ENCODE measurements at regions not wholly inside any gene's neighbourhood (a gene's known extent, or its start where the extent isn't known, plus 50 kb on each side); places are given as distances from the start of the nearest gene placed in this dataset. TPM values are rescaled to one million over a fixed set of nuclear protein-coding genes. Genes with fewer than 3 reads are reported as not detected.

DNA sequence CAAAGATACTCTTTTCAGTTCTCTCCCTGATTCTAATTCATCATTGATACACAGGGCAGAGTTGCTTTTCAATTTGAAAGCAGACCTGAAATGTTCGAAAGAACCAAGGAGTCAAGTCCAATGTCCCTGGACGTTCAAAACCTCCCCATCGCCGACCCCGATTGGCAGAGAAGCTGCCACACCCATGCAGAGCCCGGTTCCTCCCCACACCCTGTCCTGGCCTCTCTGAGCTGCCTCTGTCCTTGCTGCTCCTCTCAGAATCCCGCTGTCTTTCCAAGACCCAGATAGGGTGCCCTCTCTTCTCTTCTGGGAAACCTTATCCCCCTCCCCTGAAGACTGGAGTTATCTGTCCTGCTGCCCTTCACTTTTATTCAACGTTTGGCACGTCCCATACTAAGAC lies 52.3 kb upstream of the CITED2 start:
- Mint-ChIP-seq H3K4me1 (ENCODE audit: unreplicated experiment) (peaks cover 3% of the 10 kb centered on the region), H3K4me3 (ENCODE audit: unreplicated experiment) (no peak overlapping the region), H3K27me3 (ENCODE audit: unreplicated experiment) (no peaks in the 10 kb centered on the region), H3K27ac (ENCODE audit: unreplicated experiment) (no peak overlapping the region), H3K9me3 (ENCODE audit: unreplicated experiment) (no peaks in the 10 kb centered on the region), H3K36me3 (ENCODE audit: unreplicated experiment) (no peaks in the 10 kb centered on the region)
- TF ChIP-seq CTCF (IDR thresholded peaks at IDR 0.05) = no peak
- DNase-seq (ENCODE audit: extremely low spot score, unreplicated experiment) = no peak

DNA sequence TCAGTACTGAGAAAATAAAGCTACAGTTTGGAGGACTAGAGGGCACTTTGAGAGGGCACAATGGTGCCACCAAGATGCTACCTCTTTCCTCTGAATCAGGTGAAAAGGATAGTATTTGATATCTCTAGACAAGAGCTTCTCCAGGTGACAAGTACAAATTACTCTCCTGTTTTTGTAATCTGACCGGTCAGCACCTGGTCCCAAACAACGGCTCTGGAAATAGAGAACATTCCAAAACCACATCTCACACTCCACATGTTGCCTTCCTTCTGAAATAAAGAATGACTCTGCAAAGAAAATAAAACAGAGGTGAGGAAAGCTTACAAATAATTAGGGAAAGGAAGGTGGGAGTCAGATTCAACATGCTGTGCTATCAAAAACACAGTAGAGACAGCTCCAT lies 51.3 kb upstream of the CITED2 start:
- Mint-ChIP-seq H3K27me3 (ENCODE audit: unreplicated experiment) (no peaks in the 10 kb centered on the region), H3K9me3 (ENCODE audit: unreplicated experiment) (no peaks in the 10 kb centered on the region), H3K4me3 (ENCODE audit: unreplicated experiment) (no peak overlapping the region), H3K36me3 (ENCODE audit: unreplicated experiment) (no peaks in the 10 kb centered on the region), H3K27ac (ENCODE audit: unreplicated experiment) (no peak overlapping the region), H3K4me1 (ENCODE audit: unreplicated experiment) (peaks cover 10% of the 10 kb centered on the region)
- DNase-seq (ENCODE audit: extremely low spot score, unreplicated experiment) = no peak
- TF ChIP-seq CTCF (IDR thresholded peaks at IDR 0.05) = no peak

DNA sequence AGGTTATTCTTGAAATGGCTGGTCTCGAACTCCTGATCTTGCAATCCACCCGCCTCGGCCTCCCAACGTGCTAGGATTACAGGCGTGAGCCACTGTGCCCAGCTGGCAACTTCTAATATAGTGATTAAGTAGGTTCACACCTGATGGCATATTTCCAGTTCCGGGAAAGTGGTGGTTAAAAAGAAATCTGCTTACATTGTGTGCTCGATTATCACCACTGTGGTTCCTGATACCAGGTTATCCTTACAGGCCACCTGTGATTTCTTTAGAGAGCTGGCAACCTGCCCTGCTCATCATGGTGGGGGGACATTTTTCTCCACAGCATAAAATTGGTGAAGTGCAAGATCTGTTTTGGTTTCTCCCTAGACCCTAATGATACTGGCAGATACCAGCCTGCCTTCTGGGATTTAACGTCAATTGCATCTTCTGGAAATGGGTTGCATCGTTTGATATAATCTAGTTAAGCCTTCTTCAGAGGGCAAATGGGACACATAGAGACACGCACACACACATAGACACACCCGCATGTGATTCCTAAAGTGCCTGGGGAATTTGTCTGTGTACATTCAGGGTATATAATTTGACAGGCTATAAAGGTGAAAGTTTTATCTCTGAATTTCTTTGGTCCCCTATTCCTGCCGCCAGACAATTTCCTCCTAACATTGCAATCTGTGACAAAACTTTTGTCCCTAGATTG lies 49.7 kb upstream of the CITED2 start:
- H3K27ac Mint-ChIP-seq (ENCODE audit: unreplicated experiment) = no peak overlapping the region
- DNase-seq (ENCODE audit: extremely low spot score, unreplicated experiment) = no peak
- no peaks in the 10 kb centered on the region for H3K36me3 Mint-ChIP-seq (ENCODE audit: unreplicated experiment)
- TF ChIP-seq CTCF (IDR thresholded peaks at IDR 0.05) = no peak
- peaks cover 10% of the 10 kb centered on the region for H3K4me1 Mint-ChIP-seq (ENCODE audit: unreplicated experiment)
- H3K27me3 Mint-ChIP-seq (ENCODE audit: unreplicated experiment) = no peaks in the 10 kb centered on the region
- H3K9me3 Mint-ChIP-seq (ENCODE audit: unreplicated experiment) = no peaks in the 10 kb centered on the region
- no peak overlapping the region for H3K4me3 Mint-ChIP-seq (ENCODE audit: unreplicated experiment)

Small RNAs in the stretch of these regions (microRNA-seq; reads per million reads assigned to microRNA genes)
- not detected for gene MIR3668 (ENCODE audit: unreplicated experiment)
- gene MIR4465 (ENCODE audit: unreplicated experiment) = not detected

Measured in osteocyte (in vitro differentiated cells).